ENCODE measurements at regions not wholly inside any gene's neighbourhood (a gene's known extent, or its start where the extent isn't known, plus 50 kb on each side); places are given as distances from the start of the nearest gene placed in this dataset.

DNA sequence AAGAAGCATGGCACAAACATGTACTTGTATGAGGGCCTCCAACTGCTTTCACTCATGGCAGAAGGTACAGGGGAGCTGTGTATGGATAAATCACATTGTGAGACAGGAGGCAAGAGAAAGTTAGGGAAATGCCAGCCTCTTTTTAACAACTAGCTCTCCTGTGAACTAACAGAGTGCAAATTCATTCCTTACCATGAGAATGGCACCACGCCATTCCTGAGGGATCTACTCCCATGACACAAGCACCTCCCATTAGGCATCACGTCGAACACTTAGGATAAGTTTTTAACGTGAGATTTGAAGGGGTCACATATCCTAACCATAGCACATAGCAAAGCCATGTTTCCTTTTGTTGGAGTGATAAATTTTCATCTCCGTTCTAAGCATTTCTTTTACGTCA, 747.2 kb upstream of the CHD1 start:
- Mint-ChIP-seq H3K27me3 (ENCODE audit: low read depth) (no peaks in the 10 kb centered on the region), H3K9me3 (no peaks in the 10 kb centered on the region), H3K4me1 (no peaks in the 10 kb centered on the region), H3K27ac (no peak overlapping the region), H3K36me3 (ENCODE audit: low read depth) (no peaks in the 10 kb centered on the region), H3K4me3 (no peak overlapping the region)
- TF ChIP-seq, protein P1, sequence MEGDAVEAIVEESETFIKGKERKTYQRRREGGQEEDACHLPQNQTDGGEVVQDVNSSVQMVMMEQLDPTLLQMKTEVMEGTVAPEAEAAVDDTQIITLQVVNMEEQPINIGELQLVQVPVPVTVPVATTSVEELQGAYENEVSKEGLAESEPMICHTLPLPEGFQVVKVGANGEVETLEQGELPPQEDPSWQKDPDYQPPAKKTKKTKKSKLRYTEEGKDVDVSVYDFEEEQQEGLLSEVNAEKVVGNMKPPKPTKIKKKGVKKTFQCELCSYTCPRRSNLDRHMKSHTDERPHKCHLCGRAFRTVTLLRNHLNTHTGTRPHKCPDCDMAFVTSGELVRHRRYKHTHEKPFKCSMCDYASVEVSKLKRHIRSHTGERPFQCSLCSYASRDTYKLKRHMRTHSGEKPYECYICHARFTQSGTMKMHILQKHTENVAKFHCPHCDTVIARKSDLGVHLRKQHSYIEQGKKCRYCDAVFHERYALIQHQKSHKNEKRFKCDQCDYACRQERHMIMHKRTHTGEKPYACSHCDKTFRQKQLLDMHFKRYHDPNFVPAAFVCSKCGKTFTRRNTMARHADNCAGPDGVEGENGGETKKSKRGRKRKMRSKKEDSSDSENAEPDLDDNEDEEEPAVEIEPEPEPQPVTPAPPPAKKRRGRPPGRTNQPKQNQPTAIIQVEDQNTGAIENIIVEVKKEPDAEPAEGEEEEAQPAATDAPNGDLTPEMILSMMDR (IDR thresholded peaks at IDR 0.05; ENCODE audit: unreplicated experiment in 3 of 3) = no peak

DNA sequence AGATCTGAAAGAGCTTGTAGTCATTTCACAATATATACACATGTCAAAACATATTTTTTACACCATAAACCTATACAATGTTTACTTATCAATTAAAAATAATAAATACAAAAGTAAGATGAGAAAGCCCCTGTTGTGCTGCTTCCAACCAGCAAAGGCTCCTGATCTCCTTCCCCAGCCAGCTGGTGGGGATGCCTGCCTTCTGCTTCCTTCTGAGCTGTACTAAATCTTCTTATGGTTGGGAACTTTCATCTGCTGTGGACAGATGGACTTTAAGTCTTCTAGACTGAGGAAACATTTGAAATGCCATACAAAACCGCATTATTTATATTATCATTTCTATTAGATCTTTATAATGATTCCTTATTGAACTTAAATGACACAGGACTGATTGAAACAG, 745.3 kb upstream of the CHD1 start:
- Mint-ChIP-seq H3K4me1 (no peaks in the 10 kb centered on the region), H3K36me3 (ENCODE audit: low read depth) (no peaks in the 10 kb centered on the region), H3K4me3 (no peak overlapping the region), H3K27me3 (ENCODE audit: low read depth) (no peaks in the 10 kb centered on the region), H3K9me3 (no peaks in the 10 kb centered on the region), H3K27ac (no peak overlapping the region)
- TF ChIP-seq, protein P1 (IDR thresholded peaks at IDR 0.05; ENCODE audit: unreplicated experiment in 3 of 3) = no peak

DNA sequence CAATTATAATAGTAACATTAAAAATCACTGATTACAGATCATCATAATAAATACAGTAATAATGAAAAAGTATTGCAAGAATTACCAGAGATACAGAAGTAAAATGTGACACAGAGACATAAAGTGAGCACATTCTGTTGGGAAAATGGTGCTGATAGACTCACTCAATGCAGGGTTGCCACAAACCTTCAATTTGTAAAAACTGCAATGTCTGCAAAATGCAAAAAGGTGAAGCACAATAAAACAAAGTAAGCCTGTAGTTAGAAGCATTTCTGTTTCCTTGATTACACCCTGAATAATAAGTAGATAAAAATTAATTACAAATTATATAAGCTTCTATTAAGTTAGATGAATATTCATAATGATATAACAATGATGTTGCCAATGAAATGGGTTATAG, 736.2 kb upstream of the CHD1 start:
- Mint-ChIP-seq H3K9me3 (no peaks in the 10 kb centered on the region), H3K36me3 (ENCODE audit: low read depth) (no peaks in the 10 kb centered on the region), H3K27ac (no peak overlapping the region), H3K4me1 (no peaks in the 10 kb centered on the region), H3K27me3 (ENCODE audit: low read depth) (no peaks in the 10 kb centered on the region), H3K4me3 (no peak overlapping the region)
- TF ChIP-seq, protein P1 (IDR thresholded peaks at IDR 0.05; ENCODE audit: unreplicated experiment in 3 of 3) = no peak

DNA sequence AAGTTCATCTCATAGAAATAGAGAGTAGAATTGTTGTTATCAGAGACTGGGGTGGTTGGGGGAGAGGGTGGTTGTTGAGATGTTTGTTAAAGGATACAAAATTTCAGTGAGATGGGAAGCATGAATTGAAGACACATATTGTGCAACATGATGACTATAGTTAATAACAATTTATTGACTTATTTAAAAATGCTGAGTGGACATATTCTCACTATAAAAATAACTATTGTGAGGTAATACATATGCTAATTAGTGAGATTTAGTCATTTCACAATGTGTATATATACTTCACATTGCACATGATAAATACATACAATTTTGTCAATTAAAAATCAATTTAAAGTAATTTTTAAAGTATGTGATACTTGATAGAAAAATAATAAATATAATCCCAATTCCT, 722.5 kb upstream of the CHD1 start:
- no peak overlapping the region for H3K27ac Mint-ChIP-seq
- H3K27me3 Mint-ChIP-seq (ENCODE audit: low read depth) = no peaks in the 10 kb centered on the region
- no peaks in the 10 kb centered on the region for H3K9me3 Mint-ChIP-seq
- TF ChIP-seq, protein P1 (IDR thresholded peaks at IDR 0.05; ENCODE audit: unreplicated experiment in 3 of 3) = no peak
- no peaks in the 10 kb centered on the region for H3K4me1 Mint-ChIP-seq
- no peak overlapping the region for H3K4me3 Mint-ChIP-seq
- H3K36me3 Mint-ChIP-seq (ENCODE audit: low read depth) = no peaks in the 10 kb centered on the region

DNA sequence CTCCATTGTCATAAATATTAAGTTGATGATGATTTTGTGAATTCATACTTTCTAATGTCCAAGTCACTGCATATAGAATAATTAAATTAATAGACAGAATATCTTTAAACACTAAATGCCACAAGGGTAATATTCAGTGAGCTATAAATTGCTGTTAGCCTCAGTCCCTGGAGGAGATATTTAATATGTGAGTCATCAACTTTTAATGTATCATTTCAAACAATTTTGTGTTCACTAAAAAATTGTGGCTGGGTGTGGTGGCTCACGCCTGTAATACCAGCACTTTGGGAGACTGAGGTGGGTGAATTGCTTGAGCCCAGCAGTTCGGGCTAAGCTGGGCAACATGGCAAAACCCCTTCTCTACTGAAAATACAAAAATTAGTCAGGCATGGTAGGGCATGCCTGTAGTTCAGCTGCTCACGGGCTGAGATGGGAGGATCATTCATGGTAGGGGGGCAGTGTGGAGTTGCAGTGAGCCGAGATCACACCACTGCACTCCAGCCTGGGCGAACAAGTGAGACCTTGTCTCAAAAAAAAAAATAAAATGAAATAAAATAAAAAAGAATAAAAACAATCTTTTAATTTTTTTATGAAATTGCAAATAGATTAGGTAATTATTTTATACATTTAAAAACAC, 717.3 kb upstream of the CHD1 start:
- Mint-ChIP-seq H3K9me3 (no peaks in the 10 kb centered on the region), H3K27ac (no peak overlapping the region), H3K4me1 (no peaks in the 10 kb centered on the region), H3K4me3 (no peak overlapping the region), H3K27me3 (ENCODE audit: low read depth) (no peaks in the 10 kb centered on the region), H3K36me3 (ENCODE audit: low read depth) (no peaks in the 10 kb centered on the region)
- TF ChIP-seq, protein P1 (IDR thresholded peaks at IDR 0.05; ENCODE audit: unreplicated experiment in 3 of 3) = no peak

DNA sequence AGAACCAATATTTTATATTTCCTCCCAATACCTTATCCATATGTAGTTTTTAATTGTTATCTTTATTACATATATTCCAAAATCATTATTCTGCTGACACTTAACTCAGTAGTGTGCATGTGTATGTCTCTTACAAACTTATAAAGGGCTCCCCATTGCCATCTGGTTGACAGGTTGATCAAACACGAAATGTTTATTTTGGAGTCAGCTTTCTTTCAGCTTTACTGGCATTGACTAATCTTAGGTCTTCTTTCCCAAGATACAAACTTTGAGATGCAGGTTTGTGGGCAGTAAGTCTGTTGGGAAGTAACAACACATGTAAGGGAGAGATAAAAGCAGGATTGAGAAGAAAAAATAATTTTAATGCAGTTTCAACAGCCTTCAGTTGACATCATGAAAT, 716.0 kb upstream of the CHD1 start:
- Mint-ChIP-seq H3K4me1 (no peaks in the 10 kb centered on the region), H3K27me3 (ENCODE audit: low read depth) (no peaks in the 10 kb centered on the region), H3K36me3 (ENCODE audit: low read depth) (no peaks in the 10 kb centered on the region), H3K4me3 (no peak overlapping the region), H3K27ac (no peak overlapping the region), H3K9me3 (no peaks in the 10 kb centered on the region)
- TF ChIP-seq, protein P1 (IDR thresholded peaks at IDR 0.05; ENCODE audit: unreplicated experiment in 3 of 3) = no peak

Measured in nephron (organoid).